OCI-LY7 (cell line): ENCODE measurements at regions not wholly inside any gene's neighbourhood (a gene's known extent, or its start where the extent isn't known, plus 50 kb on each side); places are given as distances from the start of the nearest gene placed in this dataset.

Experiments used
- BruUV-seq: library from RNA; stranded (reverse); fragments of 400-500 nt; replicated peaks from 2 replicates; lab custom pipeline; 2021; lab: Mats Ljungman, UMichigan
- CTCF ChIA-PET: fragments of 300-600 bp; sonication (Branson Sonifier 250); formaldehyde crosslinking; loops from one replicate; lab custom pipeline; 2022; ENCODE audit warnings: antibody characterized with exemption; ENCODE audit not compliant: unreplicated experiment; lab: Charles Lee
- POLR2A ChIA-PET: fragments of 300-600 bp; sonication (Branson Sonifier 250); formaldehyde crosslinking; loops from one replicate; lab custom pipeline; 2022; ENCODE audit warnings: antibody characterized with exemption; lab: Charles Lee
- DNase-seq: peaks from one replicate; pipeline ENCODE4 v3.0.0-alpha.2; 2015; ENCODE audit warnings: low spot score
- H2AFZ ChIP-seq: fragments of 200-600 bp; sonication (generic), shearing (Covaris generic); 2 replicates; pipeline ENCODE4 v1.6.1; 2014; ENCODE audit warnings: mild to moderate bottlenecking, antibody characterized with exemption, low read length, moderate library complexity
- H3K27ac ChIP-seq: fragments of 200-600 bp; sonication (generic); 2 replicates; pipeline ENCODE4 v1.5.1; 2014; ENCODE audit warnings: mixed run types, low read depth, mild to moderate bottlenecking, moderate library complexity, low read length, inconsistent platforms; ENCODE audit not compliant: poor library complexity, severe bottlenecking
- H3K36me3 ChIP-seq: fragments of 200-600 bp; sonication (generic); 2 replicates; pipeline ENCODE4 v1.6.1; 2014; ENCODE audit warnings: mild to moderate bottlenecking, antibody characterized with exemption, low read length, moderate library complexity, mixed read lengths; ENCODE audit not compliant: insufficient read depth
- H3K4me1 ChIP-seq: fragments of 200-600 bp; sonication (generic); 2 replicates; pipeline ENCODE4 v1.5.1; 2014; ENCODE audit warnings: mild to moderate bottlenecking, low read length; ENCODE audit not compliant: insufficient read depth, poor library complexity, severe bottlenecking
- H3K4me2 ChIP-seq: fragments of 200-600 bp; sonication (generic); 2 replicates; pipeline ENCODE4 v1.6.1; 2014; ENCODE audit warnings: mild to moderate bottlenecking, low read length
- H3K4me3 ChIP-seq: fragments of 200-600 bp; sonication (generic); 2 replicates; pipeline ENCODE4 v1.5.1; 2014; ENCODE audit warnings: mild to moderate bottlenecking, low read depth, low read length; ENCODE audit not compliant: poor library complexity, severe bottlenecking
- H3K79me2 ChIP-seq: fragments of 200-600 bp; sonication (generic); 2 replicates; pipeline ENCODE4 v1.6.1; 2016; ENCODE audit warnings: low read depth, mild to moderate bottlenecking, low read length, moderate library complexity, mixed read lengths; ENCODE audit not compliant: insufficient read depth
- H3K9me2 ChIP-seq: fragments of 200-600 bp; sonication (generic); 2 replicates; pipeline ENCODE4 v1.6.1; 2016; ENCODE audit warnings: mild to moderate bottlenecking, low read length, mixed read lengths; ENCODE audit not compliant: insufficient read depth
- H3K9me3 ChIP-seq: fragments of 200-600 bp; sonication (generic); 2 replicates; pipeline ENCODE4 v1.6.1; 2014; ENCODE audit warnings: mild to moderate bottlenecking, mixed run types, low read length, mixed read lengths
- H4K20me1 ChIP-seq: fragments of 200-600 bp; sonication (generic); 2 replicates; pipeline ENCODE4 v1.6.1; 2014; ENCODE audit warnings: mild to moderate bottlenecking, antibody characterized with exemption, low read length, moderate library complexity, mixed read lengths; ENCODE audit not compliant: insufficient read depth
- CTCF ChIP-seq: fragments of 200-600 bp; sonication (generic); conservative IDR thresholded peaks from 2 replicates; pipeline ENCODE4 v1.5.1; 2014; ENCODE audit warnings: mild to moderate bottlenecking, antibody characterized with exemption, low read length, moderate library complexity, mixed read lengths
- EZH2phosphoT487 ChIP-seq: fragments of 200-600 bp; sonication (generic); IDR thresholded peaks from 2 replicates; pipeline ENCODE4 v1.6.1; 2018; ENCODE audit warnings: low read depth, borderline replicate concordance, mild to moderate bottlenecking, mixed run types, antibody characterized with exemption, low read length, moderate library complexity, mixed read lengths
- intact Hi-C: fragments of 100-400 bp; cut with micrococcal nuclease; formaldehyde crosslinking; loops from one replicate; pipeline ENCODE4 v1.10.0; 2022; ENCODE audit not compliant: unreplicated experiment

GRCh38 chr7:26534649-26535482, 243.2 kb downstream of the SNX10 start:
- Histone ChIP-seq H3K4me3 (no peak overlapping the region), H3K4me1 (no peaks in the 10 kb centered on the region), H3K4me2 (no peak overlapping the region), H3K36me3 (no peaks in the 10 kb centered on the region), H3K79me2 (no peaks in the 10 kb centered on the region), H2AFZ (no peak overlapping the region), H4K20me1 (no peaks in the 10 kb centered on the region), H3K9me3 (no peaks in the 10 kb centered on the region), H3K9me2 (no peaks in the 10 kb centered on the region), H3K27ac (no peak overlapping the region)
- BruUV-seq = no TSS peak
- ChIA-PET CTCF (no interaction called here), POLR2A (interaction anchor here (0.5 to 1.0 kb wide), 4 partner anchors 13 to 756 kb away, joined by 3 to 4 read pairs (median 3); no protein-coding TSS in a partner anchor)
- intact Hi-C loops = no loop called here
- no peak for DNase-seq
- no peak for TF ChIP-seq CTCF
- no peak for TF ChIP-seq EZH2phosphoT487

DNA sequence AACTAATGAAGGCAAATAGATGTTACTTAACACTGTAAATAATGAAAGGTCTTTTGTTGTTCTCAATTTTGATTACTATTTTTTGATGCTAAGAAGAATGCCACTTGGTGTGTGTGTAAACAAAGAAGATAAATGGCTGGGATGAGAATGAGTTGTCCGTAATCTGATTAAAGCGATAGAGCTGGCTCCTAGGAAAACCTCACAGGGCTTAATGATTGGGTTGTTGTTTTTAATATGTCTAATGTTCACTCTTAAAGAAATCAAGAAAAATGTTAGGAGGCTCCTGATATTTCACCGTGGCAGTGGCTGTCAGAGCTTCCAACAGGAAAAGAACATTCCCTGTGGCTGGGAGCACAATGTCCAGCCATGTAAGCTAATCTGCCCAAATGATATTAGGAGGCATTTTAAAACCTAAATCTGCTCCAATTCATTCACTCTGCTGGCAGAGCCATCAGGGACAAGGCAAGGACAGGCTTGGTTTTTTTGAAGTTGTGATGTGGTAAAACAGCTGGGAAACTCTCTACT, 243.9 kb downstream of the SNX10 start:
- H3K9me2 ChIP-seq = no peaks in the 10 kb centered on the region
- no peak for DNase-seq
- POLR2A ChIA-PET = interaction anchor here (0.9 to 1.0 kb wide), 2 partner anchors 13 to 17 kb away, joined by 3 read pairs; no protein-coding TSS in a partner anchor
- no peaks in the 10 kb centered on the region for H3K4me1 ChIP-seq
- H2AFZ ChIP-seq = no peak overlapping the region
- intact Hi-C loops = no loop called here
- no peak for TF ChIP-seq EZH2phosphoT487
- TF ChIP-seq CTCF = no peak
- no peaks in the 10 kb centered on the region for H3K36me3 ChIP-seq
- CTCF ChIA-PET = interaction anchor here (1.0 kb wide), 1 partner anchor 44 kb away, joined by 3 read pairs; no protein-coding TSS in a partner anchor
- H4K20me1 ChIP-seq = no peaks in the 10 kb centered on the region
- H3K9me3 ChIP-seq = no peaks in the 10 kb centered on the region
- H3K4me2 ChIP-seq = no peak overlapping the region
- no peaks in the 10 kb centered on the region for H3K79me2 ChIP-seq
- no TSS peak for BruUV-seq
- H3K4me3 ChIP-seq = no peak overlapping the region
- H3K27ac ChIP-seq = no peak overlapping the region

DNA sequence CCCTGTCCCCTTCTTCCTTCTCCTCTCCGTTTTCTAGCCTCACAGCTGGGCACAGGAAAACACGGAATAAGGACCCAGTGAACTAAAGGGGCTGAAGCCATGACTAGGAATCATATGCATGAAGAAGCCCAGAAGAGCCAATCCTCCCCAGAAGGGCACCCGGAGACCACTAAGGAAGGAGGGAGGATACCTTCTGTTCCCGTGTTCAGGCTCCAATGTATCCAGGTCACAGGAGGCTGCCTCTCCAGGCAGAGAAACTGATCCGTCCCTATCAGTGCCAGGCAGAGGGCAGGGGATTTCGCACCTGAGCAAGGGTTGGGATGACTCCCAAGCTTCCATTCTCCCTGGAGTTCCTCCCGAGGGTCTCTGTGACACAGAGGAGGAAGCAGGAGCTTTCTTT, 246.6 kb downstream of the SNX10 start:
- intact Hi-C loops = no loop called here
- no peak for DNase-seq
- no peaks in the 10 kb centered on the region for H3K79me2 ChIP-seq
- CTCF ChIA-PET = no interaction called here
- no peak for TF ChIP-seq EZH2phosphoT487
- no peak for TF ChIP-seq CTCF
- POLR2A ChIA-PET = no interaction called here
- no peaks in the 10 kb centered on the region for H3K4me1 ChIP-seq
- H3K9me2 ChIP-seq = no peaks in the 10 kb centered on the region
- no peak overlapping the region for H3K4me3 ChIP-seq
- no TSS peak for BruUV-seq
- H3K27ac ChIP-seq = no peak overlapping the region
- H4K20me1 ChIP-seq = no peaks in the 10 kb centered on the region
- H3K9me3 ChIP-seq = no peaks in the 10 kb centered on the region
- H2AFZ ChIP-seq = no peak overlapping the region
- H3K36me3 ChIP-seq = no peaks in the 10 kb centered on the region
- H3K4me2 ChIP-seq = no peak overlapping the region
